GM18870 (cell line): ENCODE measurements at regions not wholly inside any gene's neighbourhood (a gene's known extent, or its start where the extent isn't known, plus 50 kb on each side); places are given as distances from the start of the nearest gene placed in this dataset.

Experiments
- ATAC-seq: cut with Tn5 transposase; IDR thresholded peaks from one replicate; pipeline ENCODE4 v1.9.1; 2021; ENCODE audit warnings: moderate library complexity; ENCODE audit not compliant: unreplicated experiment

GRCh38 chr19:30151081-30151480 is 209.0 kb downstream of the URI1 start:
- no peak for ATAC-seq

- no peak for ATAC-seq
Observed at GRCh38 chr19:30152510-30153291, 210.7 kb downstream of the URI1 start.

GRCh38 chr19:30153326-30154210 is 211.5 kb downstream of the URI1 start:
- peak; percentile 79 for ATAC-seq

GRCh38 chr19:30154410-30154809 is 212.4 kb downstream of the URI1 start:
- ATAC-seq = no peak

GRCh38 chr19:30155381-30156200 is 213.6 kb downstream of the URI1 start:
- no peak for ATAC-seq

GRCh38 chr19:30156646-30157045 is 214.6 kb downstream of the URI1 start:
- no peak for ATAC-seq

GRCh38 chr19:30158067-30158892 is 213.9 kb upstream of the ZNF536 start:
- no peak for ATAC-seq

GRCh38 chr19:30158893-30159245 is 213.3 kb upstream of the ZNF536 start:
- no peak for ATAC-seq

GRCh38 chr19:30159636-30160035 is 212.5 kb upstream of the ZNF536 start:
- ATAC-seq = no peak

- ATAC-seq = no peak
Observed at GRCh38 chr19:30160426-30160825, 211.8 kb upstream of the ZNF536 start.

GRCh38 chr19:30161021-30161655 is 211.0 kb upstream of the ZNF536 start:
- ATAC-seq = no peak

- ATAC-seq = no peak
Observed at GRCh38 chr19:30161770-30162169, 210.4 kb upstream of the ZNF536 start.

GRCh38 chr19:30162718-30163117 is 209.5 kb upstream of the ZNF536 start:
- ATAC-seq = no peak

GRCh38 chr19:30163663-30164062 is 208.5 kb upstream of the ZNF536 start:
- no peak for ATAC-seq

- no peak for ATAC-seq
Observed at GRCh38 chr19:30165228-30165813, 206.9 kb upstream of the ZNF536 start.

- no peak for ATAC-seq
Observed at GRCh38 chr19:30167206-30167868, 204.8 kb upstream of the ZNF536 start.

- no peak for ATAC-seq
Observed at GRCh38 chr19:30167976-30168635, 204.1 kb upstream of the ZNF536 start.

- no peak for ATAC-seq
Observed at GRCh38 chr19:30168760-30169159, 203.4 kb upstream of the ZNF536 start.
